Liver (tissue), 3 donors: ENCODE measurements at regions not wholly inside any gene's neighbourhood (a gene's known extent, or its start where the extent isn't known, plus 50 kb on each side); places are given as distances from the start of the nearest gene placed in this dataset.
A peak's percentile ranks its signal among the peaks of the same experiment; 100 is the strongest.

ENCODE experiments used
- ATF3 ChIP-seq: IDR thresholded peaks from 2 replicates; pipeline ENCODE4 v1.6.1; 2016; ENCODE audit warnings: antibody characterized with exemption
- CTCF ChIP-seq: fragments of 150-350 bp; IDR thresholded peaks from 2 replicates; pipeline ENCODE4 v1.5.1; 2017; ENCODE audit warnings: improper control_type of control experiment, low read depth, low read length; ENCODE audit not compliant: missing input control
- GABPA ChIP-seq, 2 donors: IDR thresholded peaks in 1 of 2; conservative IDR thresholded peaks in 1 of 2; 2 replicates each; pipeline ENCODE4 v1.6.1; 2016; ENCODE audit warnings: antibody characterized with exemption in 2 of 2, mild to moderate bottlenecking in 1 of 2, moderate library complexity in 1 of 2
- MAX ChIP-seq: IDR thresholded peaks from 2 replicates; pipeline ENCODE4 v1.6.1; 2016; ENCODE audit warnings: antibody characterized with exemption
- RXRA ChIP-seq, 2 donors: IDR thresholded peaks; 2 replicates each; pipeline ENCODE4 v1.6.1; 2017 to 2018; ENCODE audit warnings: antibody characterized with exemption in 2 of 2, mild to moderate bottlenecking in 1 of 2
- SP1 ChIP-seq: IDR thresholded peaks from 2 replicates; pipeline ENCODE4 v1.6.1; 2018; ENCODE audit warnings: antibody characterized with exemption, mild to moderate bottlenecking
- TAF1 ChIP-seq: conservative IDR thresholded peaks from 2 replicates; pipeline ENCODE4 v1.6.1; 2016; ENCODE audit warnings: antibody characterized with exemption, mild to moderate bottlenecking
- YY1 ChIP-seq: IDR thresholded peaks from 2 replicates; pipeline ENCODE4 v1.6.1; 2016; ENCODE audit warnings: antibody characterized with exemption, mild to moderate bottlenecking
- donor health status: healthy.
- donor health status: healthy.

- TF ChIP-seq CTCF (no peak), TAF1 (no peak), MAX (no peak), YY1 (no peak), ATF3 (no peak), SP1 (peak; percentile 40), GABPA (IDR thresholded peaks at IDR 0.05 in 1 of 2, conservative IDR thresholded peaks at IDR 0.05 in 1 of 2) (no peak), RXRA (IDR thresholded peaks at IDR 0.05) (no peak)
Observed at GRCh38 chr3:168859143-168859542, 763.4 kb upstream of the GOLIM4 start.
